Adrenal gland (tissue), 9 donors: ENCODE measurements at regions not wholly inside any gene's neighbourhood (a gene's known extent, or its start where the extent isn't known, plus 50 kb on each side); places are given as distances from the start of the nearest gene placed in this dataset.

ENCODE experiments used
- DNase-seq, 7 donors: peaks; one replicate each; pipeline ENCODE4 v3.0.0-alpha.2; 2019 to 2020
- H3K27ac ChIP-seq, 5 donors: fragments of 200-600 bp; sonication (generic) in 4 of 5; 1 replicate in 3 of 5; 2 replicates in 2 of 5; pipeline versions ENCODE4 v1.5.1 to v1.8.0; 2016 to 2020; ENCODE audit warnings: mild to moderate bottlenecking in 1 of 5
- H3K27me3 ChIP-seq: fragments of 200-600 bp; 2 replicates; pipeline ENCODE4 v1.8.0; 2021
- H3K36me3 ChIP-seq, 2 donors: fragments of 200-600 bp; replicated peaks in 1 of 2; 1 replicate in 1 of 2; 2 replicates in 1 of 2; pipeline versions ENCODE4 v1.5.1 to v1.8.0; 2018 to 2022
- H3K4me1 ChIP-seq, 2 donors: fragments of 200-600 bp; replicated peaks in 1 of 2; 1 replicate in 1 of 2; 2 replicates in 1 of 2; pipeline versions ENCODE4 v1.5.1 to v1.8.0; 2018 to 2021
- H3K4me3 ChIP-seq, 4 donors: fragments of 200-600 bp; sonication (generic) in 3 of 4; one replicate each; pipeline ENCODE4 v1.5.1; 2016 to 2018
- H3K9me3 ChIP-seq, 3 donors: fragments of 200-600 bp; sonication (generic) in 1 of 3; replicated peaks in 1 of 3; 1 replicate in 2 of 3; 2 replicates in 1 of 3; pipeline versions ENCODE4 v1.5.1 to v1.8.0; 2016 to 2021
- CTCF ChIP-seq, 6 experiments: fragments of 450-650 bp in 4 of 6; fragments of 200-600 bp in 2 of 6; sonication (generic) in 1 of 6; IDR thresholded peaks; 1 replicate in 5 of 6; 2 replicates in 1 of 6; pipeline versions ENCODE4 v1.5.1 to v1.8.0; 2016 to 2021; ENCODE audit warnings: antibody characterized with exemption in 6 of 6, mild to moderate bottlenecking in 2 of 6, moderate library complexity in 1 of 6
- POLR2A ChIP-seq, 2 donors: fragments of 450-650 bp; IDR thresholded peaks; one replicate each; pipeline ENCODE4 v1.6.1; 2017; ENCODE audit warnings: antibody characterized with exemption in 2 of 2, mild to moderate bottlenecking in 2 of 2, moderate library complexity in 1 of 2
- WGBS, 4 donors: extraction: QIAGEN DNeasy Blood & Tissue Kit in 2 of 4; methylation state at CpG; one replicate each; pipeline versions ENCODE4 v1.1.5 to v1.1.7; 2013 to 2017; 5-methylcytosine and 5-hydroxymethylcytosine counted together
- intact Hi-C, 2 donors: fragments of 100-400 bp; cut with DNase I; formaldehyde crosslinking; loops; one replicate each; pipeline versions ENCODE4 v1.14.1 to v1.15.0; 2022 to 2023
- donor health status: healthy with polysubstance abuse.
- donor health status: Bipolar disorder and iron deficiency.
- donor health status: DM: yes; HTN: yes; CAD: no.
- donor health status: DM: no; HTN: no; CAD: no.
- donor health status: DM: no; HTN: no; CAD: no.

GRCh38 chr3:24573576-24573975, 78.9 kb upstream of the THRB start:
- WGBS, 4 donors = 78 to 86% (median 82%) methylated on average over 5 of the region's 5 CpGs
- H3K4me3 ChIP-seq = no peak overlapping the region
- H3K27me3 ChIP-seq = no peaks in the 10 kb centered on the region
- TF ChIP-seq POLR2A (IDR thresholded peaks at IDR 0.05) = no peak
- no peak for TF ChIP-seq CTCF (IDR thresholded peaks at IDR 0.05)
- no peaks in the 10 kb centered on the region for H3K36me3 ChIP-seq
- H3K9me3 ChIP-seq = no peaks in the 10 kb centered on the region
- intact Hi-C loops = no loop called here
- no peaks in the 10 kb centered on the region for H3K4me1 ChIP-seq
- no peak for DNase-seq
- no peak overlapping the region for H3K27ac ChIP-seq

- no peak for DNase-seq
- no peaks in the 10 kb centered on the region for H3K9me3 ChIP-seq
- intact Hi-C loops = no loop called here
- 94 to 96% (median 95%) methylated on average over 1 of the region's 1 CpG for WGBS, 4 donors
- no peaks in the 10 kb centered on the region for H3K27me3 ChIP-seq
- H3K27ac ChIP-seq = no peak overlapping the region
- no peaks in the 10 kb centered on the region for H3K36me3 ChIP-seq
- TF ChIP-seq POLR2A (IDR thresholded peaks at IDR 0.05) (no peak), CTCF (IDR thresholded peaks at IDR 0.05) (no peak)
- no peaks in the 10 kb centered on the region for H3K4me1 ChIP-seq
- H3K4me3 ChIP-seq = no peak overlapping the region
Measured at GRCh38 chr3:24578324-24578723, 83.7 kb upstream of the THRB start.

- no peak overlapping the region for H3K4me3 ChIP-seq
- H3K27ac ChIP-seq = no peak overlapping the region
- no peak for DNase-seq
- no peaks in the 10 kb centered on the region for H3K9me3 ChIP-seq
- H3K4me1 ChIP-seq = no peaks in the 10 kb centered on the region
- H3K27me3 ChIP-seq = no peaks in the 10 kb centered on the region
- WGBS, 4 donors = 87 to 96% (median 90%) methylated on average over 2 to 4 of the region's 4 CpGs
- H3K36me3 ChIP-seq = no peaks in the 10 kb centered on the region
- TF ChIP-seq POLR2A (IDR thresholded peaks at IDR 0.05) (no peak), CTCF (IDR thresholded peaks at IDR 0.05) (no peak)
- intact Hi-C loops = no loop called here
Measured at GRCh38 chr3:24578951-24579421, 84.3 kb upstream of the THRB start.

GRCh38 chr3:24582431-24583403, 88.1 kb upstream of the THRB start:
- no peak for TF ChIP-seq POLR2A (IDR thresholded peaks at IDR 0.05)
- peak; percentile 25 to 59 (median 50) for TF ChIP-seq CTCF (IDR thresholded peaks at IDR 0.05)
- Histone ChIP-seq H3K4me3 (no peak overlapping the region), H3K36me3 (no peaks in the 10 kb centered on the region), H3K27ac (no peak overlapping the region), H3K27me3 (peaks cover 10% of the 10 kb centered on the region), H3K4me1 (no peaks in the 10 kb centered on the region), H3K9me3 (no peaks in the 10 kb centered on the region)
- intact Hi-C loops = loop anchor here in 1 of 2 donors (10.0 kb wide), 1 partner anchor 58 kb away; no protein-coding TSS in a partner anchor
- peak in 5 of 7 donors; percentile 17 to 34 (median 20) for DNase-seq
- 71 to 75% (median 73%) methylated on average over 10 of the region's 10 CpGs for WGBS, 4 donors
